RWPE1 (cell line): ENCODE measurements at regions not wholly inside any gene's neighbourhood (a gene's known extent, or its start where the extent isn't known, plus 50 kb on each side); places are given as distances from the start of the nearest gene placed in this dataset.
A peak's percentile ranks its signal among the peaks of the same experiment; 100 is the strongest.

Experiments
- CTCF ChIA-PET: fragments of 350-600 bp; sonication (Branson Sonifier 250); formaldehyde crosslinking; extraction: SDS; loops from one replicate; lab custom pipeline; 2021; lab: Yijun Ruan, JAX
- POLR2A ChIA-PET: fragments of 400-600 bp; formaldehyde crosslinking; extraction: SDS; loops from one replicate; lab custom pipeline; 2020; ENCODE audit warnings: antibody characterized with exemption; ENCODE audit not compliant: low non-redundant PET; lab: Yijun Ruan, JAX
- DNase-seq: peaks from one replicate; pipeline ENCODE4 v3.0.0; 2012; ENCODE audit warnings: low spot score
- H3K27ac ChIP-seq: fragments of 450-650 bp; 2 replicates; pipeline ENCODE4 v1.5.1; 2017
- CTCF ChIP-seq: fragments of 450-650 bp; conservative IDR thresholded peaks from 2 replicates; pipeline ENCODE4 v1.5.1; 2017; ENCODE audit warnings: low read depth, mild to moderate bottlenecking

DNA sequence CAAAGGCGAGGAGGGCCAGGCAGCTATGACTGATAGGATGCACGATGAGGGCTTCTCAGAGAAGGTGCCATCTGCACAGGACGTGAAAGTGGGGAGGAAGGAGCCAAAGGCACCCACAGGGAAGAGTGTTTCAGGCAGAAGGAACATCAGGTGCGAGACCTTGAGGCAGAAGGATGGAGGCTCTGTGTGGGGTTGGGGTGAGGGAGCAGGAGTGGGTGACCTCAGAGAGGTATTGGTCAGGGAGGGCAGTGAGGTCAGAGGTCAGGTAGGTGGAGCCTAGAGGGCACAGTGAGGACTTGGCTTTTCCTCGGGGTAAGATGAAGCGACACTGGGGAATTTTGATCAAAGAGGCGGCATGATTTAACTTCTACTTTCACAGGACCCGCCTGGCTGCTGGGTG, 64.7 kb upstream of the XPA start:
- ChIA-PET POLR2A (no interaction called here), CTCF (interaction anchor here (0.5 kb wide), 1 partner anchor 349 kb away, joined by 3 read pairs; no protein-coding TSS in a partner anchor)
- no peak for DNase-seq

GRCh38 chr9:97763874-97764273, 66.7 kb upstream of the XPA start:
- ChIA-PET CTCF (interaction anchor here (0.7 to 1.0 kb wide), 3 partner anchors 9 to 16 kb away, joined by 3 to 4 read pairs (median 3); no protein-coding TSS in a partner anchor), POLR2A (no interaction called here)
- no peak for TF ChIP-seq CTCF
- no peak overlapping the region for H3K27ac ChIP-seq
- DNase-seq = no peak

More for the DNA sequence above, 64.7 kb upstream of the XPA start:
- no peak overlapping the region for H3K27ac ChIP-seq
- TF ChIP-seq CTCF = no peak

GRCh38 chr9:97766092-97766491, 69.0 kb upstream of the XPA start:
- ChIA-PET POLR2A (no interaction called here), CTCF (interaction anchor here (0.6 kb wide), 1 partner anchor 37 kb away, joined by 4 read pairs; no protein-coding TSS in a partner anchor)
- peak overlapping the region; percentile 57 for H3K27ac ChIP-seq
- peak; percentile 77 for DNase-seq
- TF ChIP-seq CTCF = no peak

DNA sequence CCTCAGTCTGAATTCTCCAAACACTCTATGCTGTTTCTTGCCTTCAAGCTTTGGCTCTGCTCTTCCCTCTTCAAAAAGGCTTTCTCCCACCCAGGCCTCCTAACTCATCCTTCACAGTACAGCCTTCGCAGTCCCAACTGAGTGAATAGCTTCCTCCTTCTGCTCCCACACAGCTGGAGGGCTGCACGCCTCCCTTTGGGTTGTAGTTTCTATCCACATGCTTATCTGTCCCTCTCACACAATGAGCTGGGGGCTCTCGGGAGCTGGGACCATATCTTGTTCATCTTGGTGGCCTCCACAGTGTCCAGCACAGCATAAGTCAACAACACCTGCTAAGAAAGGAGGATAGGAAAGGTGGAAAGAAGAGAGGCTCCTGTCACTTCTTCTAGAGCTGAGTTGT, 69.5 kb upstream of the XPA start:
- TF ChIP-seq CTCF = no peak
- POLR2A ChIA-PET = no interaction called here
- CTCF ChIA-PET = interaction anchor here (0.6 kb wide), 1 partner anchor 36 kb away, joined by 4 read pairs; no protein-coding TSS in a partner anchor

DNA sequence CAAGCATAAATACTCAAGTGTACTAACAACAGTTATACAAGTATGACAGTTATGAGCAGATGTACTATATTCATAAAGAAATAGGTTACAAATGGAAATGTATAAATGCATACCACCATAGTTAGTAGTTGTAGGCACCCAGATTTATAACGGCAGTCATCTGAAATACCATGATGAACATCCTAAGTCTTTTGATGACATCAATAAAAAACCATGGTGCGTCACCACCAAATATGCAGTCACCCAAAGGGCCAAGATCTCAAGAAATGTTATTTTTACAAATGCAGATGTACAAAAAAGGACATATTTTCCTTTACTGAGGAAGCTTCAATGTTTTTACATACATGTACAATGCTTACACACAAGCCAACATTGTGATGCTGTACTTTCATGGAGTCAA, 70.8 kb upstream of the XPA start:
- ChIA-PET POLR2A (no interaction called here), CTCF (no interaction called here)

More for the DNA sequence above, 69.5 kb upstream of the XPA start:
- DNase-seq = no peak
- peak overlapping the region; percentile 57 for H3K27ac ChIP-seq

GRCh38 chr9:97768746-97769145, 71.6 kb upstream of the XPA start:
- POLR2A ChIA-PET = no interaction called here
- TF ChIP-seq CTCF = no peak
- no peak for DNase-seq
- H3K27ac ChIP-seq = no peak overlapping the region
- CTCF ChIA-PET = interaction anchor here (0.6 to 0.7 kb wide), 2 partner anchors 121 to 569 kb away, joined by 3 to 4 read pairs; no protein-coding TSS in a partner anchor

More for the DNA sequence above, 70.8 kb upstream of the XPA start:
- TF ChIP-seq CTCF = no peak
- no peak overlapping the region for H3K27ac ChIP-seq
- no peak for DNase-seq
